Fibroblast of skin of scalp (primary cell): ENCODE measurements at regions not wholly inside any gene's neighbourhood (a gene's known extent, or its start where the extent isn't known, plus 50 kb on each side); places are given as distances from the start of the nearest gene placed in this dataset.

Source experiments
- DNase-seq: peaks from one replicate; pipeline ENCODE4 v3.0.0-alpha.2; 2013

- no peak for DNase-seq
Measured at GRCh38 chr2:118509319-118510004, 338.0 kb downstream of the EN1 start.

- no peak for DNase-seq
Measured at GRCh38 chr2:118508282-118508681, 339.2 kb downstream of the EN1 start.

- no peak for DNase-seq
Measured at GRCh38 chr2:118505436-118505835, 342.0 kb downstream of the EN1 start.

DNA sequence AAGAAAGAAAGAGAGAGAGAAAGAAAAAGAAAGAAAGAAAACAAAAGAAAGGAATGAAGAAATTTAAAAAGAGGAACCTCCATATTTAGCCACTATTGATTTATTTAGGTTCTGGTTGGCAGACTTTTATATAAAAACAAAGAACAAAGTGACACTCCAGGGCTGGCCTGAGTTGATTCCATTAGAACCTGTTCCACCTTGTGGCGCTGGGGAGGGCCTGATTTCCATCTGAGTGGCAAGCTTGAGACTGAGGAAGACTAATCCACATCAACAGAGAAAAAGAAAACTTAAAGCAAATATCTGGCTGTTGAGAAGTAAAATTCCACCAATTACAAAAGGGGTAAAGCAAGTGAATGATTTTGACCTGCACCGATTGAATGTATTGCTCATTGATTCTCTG lies 345.3 kb downstream of the EN1 start:
- no peak for DNase-seq

GRCh38 chr2:118498943-118499342 lies 348.5 kb downstream of the EN1 start:
- DNase-seq = no peak

DNA sequence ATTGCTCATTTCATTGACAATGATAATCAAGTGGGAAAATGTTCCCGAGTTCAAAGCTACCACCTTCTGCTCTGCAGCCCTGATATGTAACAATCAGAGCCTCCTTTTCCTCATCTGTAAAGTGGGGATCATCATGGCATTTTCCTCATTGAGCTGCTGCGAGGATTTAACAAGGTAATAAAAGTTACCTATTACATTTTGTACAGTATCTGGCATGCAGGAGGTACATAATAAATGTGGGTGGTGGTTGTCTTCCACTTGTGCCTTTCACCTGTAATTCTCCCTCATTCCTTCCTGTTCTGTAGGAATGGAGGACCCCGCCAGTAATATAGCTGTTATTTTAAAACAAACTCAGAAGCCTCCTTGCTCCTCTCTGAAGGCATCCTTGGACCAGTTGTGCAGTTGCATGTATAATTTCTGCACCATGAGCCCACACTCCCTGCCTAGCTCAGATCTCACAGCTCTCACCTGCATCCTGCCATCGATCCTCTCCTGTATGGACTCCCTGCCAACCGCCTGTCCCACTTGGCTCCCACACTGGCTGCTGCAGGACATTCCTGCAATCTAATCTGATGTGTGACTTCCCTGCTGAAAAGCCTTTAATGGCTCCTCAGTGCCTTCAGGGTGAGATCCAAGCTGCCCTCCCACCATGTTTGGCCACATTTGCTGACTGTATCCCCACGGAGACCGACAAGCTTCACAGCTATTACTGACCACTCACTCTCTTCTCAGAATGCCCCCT lies 350.4 kb downstream of the EN1 start:
- no peak for DNase-seq

- DNase-seq = no peak
Measured at GRCh38 chr2:118496467-118496866, 351.0 kb downstream of the EN1 start.

GRCh38 chr2:118495290-118495689 lies 352.2 kb downstream of the EN1 start:
- no peak for DNase-seq

GRCh38 chr2:118493213-118493612 lies 354.2 kb downstream of the EN1 start:
- no peak for DNase-seq

- peak; percentile 12 for DNase-seq
Measured at GRCh38 chr2:118492335-118492734, 355.1 kb downstream of the EN1 start.

GRCh38 chr2:118490330-118490729 lies 357.1 kb downstream of the EN1 start:
- no peak for DNase-seq

GRCh38 chr2:118489712-118490299 lies 357.6 kb downstream of the EN1 start:
- DNase-seq = no peak

- no peak for DNase-seq
Measured at GRCh38 chr2:118481299-118481698, 366.1 kb downstream of the EN1 start.

DNA sequence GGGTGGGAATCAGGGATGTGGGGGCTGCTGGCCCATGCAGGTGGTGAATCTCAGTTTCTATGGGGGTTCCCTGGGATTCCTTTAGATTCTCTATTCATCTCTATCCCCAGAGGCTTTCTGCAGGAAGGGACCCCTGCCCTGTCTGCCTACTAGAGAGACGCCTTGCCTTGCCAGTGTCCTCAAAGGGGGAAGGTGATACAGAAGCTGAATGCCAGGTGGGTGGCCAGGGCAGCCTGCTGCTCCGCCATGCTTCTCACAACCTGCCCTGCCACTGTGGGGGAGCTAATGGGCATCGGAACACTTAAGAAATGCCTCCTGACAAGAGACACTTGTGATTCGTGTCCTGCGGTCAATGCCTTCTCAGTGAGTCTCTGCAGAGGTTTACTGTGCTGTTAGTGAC lies 368.4 kb downstream of the EN1 start:
- DNase-seq = no peak

DNA sequence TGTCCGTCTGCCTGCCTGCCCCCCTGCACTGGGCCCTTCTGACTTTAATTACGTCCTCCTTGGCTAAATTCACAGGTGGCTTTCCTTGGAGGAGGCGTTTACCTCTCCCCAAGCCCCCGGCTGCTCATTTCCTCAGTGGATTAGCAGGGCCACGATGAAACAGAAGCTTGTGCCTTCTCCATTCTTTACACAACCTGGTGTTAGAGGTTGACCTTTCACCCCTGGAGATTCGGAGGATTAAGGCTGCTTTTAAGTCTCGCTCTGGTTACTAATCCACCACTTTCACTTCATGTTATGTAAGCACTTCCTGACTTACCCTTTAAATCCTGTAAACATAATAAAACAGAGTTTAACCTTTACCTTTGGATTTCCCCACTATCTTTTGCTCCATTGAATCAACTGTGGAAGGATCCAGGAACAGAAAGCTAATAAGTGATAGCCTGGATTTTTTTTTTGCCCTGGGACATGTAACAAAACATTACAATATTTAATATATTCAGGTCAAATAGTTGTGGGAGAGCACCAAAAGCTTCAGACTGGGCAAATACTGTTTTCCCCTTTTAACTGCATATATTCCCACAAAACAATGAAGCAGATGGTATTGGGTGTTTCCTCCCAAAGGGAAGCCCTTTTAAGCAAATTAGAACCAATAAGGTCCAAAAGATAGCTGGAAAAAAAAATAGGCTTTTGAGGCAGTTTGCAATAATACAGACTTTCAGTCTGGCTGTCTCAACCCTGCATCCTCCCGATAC lies 370.2 kb downstream of the EN1 start:
- no peak for DNase-seq

DNA sequence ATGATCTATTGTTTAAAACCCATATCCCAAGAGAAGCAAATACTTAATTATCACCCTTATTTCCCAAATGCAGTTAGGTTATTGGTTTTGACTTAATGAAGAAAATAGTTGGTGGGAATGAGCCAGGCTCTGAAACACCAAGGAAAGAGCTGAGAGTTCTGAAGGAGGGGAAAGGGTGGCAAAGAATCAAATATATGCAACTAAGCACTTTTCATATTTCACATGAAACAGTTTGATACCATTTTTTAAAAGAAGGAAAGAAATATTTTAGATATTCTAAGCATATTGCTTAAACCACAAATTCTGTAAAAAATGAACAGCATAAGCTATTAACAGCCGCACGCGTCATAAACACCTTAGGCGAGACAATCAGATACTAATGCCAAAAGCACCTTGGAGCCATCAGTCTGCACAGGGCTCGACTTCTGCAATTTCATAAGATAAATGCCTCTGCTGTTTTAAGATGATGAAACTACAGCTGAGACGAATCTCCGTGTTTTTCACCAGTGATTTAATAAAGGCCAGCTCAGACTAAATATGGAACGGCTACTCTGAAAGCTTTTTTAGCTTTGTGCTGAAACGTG lies 371.7 kb downstream of the EN1 start:
- no peak for DNase-seq

- no peak for DNase-seq
Measured at GRCh38 chr2:118474541-118474920, 372.9 kb downstream of the EN1 start.

GRCh38 chr2:118473846-118474540 lies 373.5 kb downstream of the EN1 start:
- DNase-seq = no peak

- DNase-seq = no peak
Measured at GRCh38 chr2:118473241-118473640, 374.2 kb downstream of the EN1 start.

GRCh38 chr2:118470297-118470696 lies 377.2 kb downstream of the EN1 start:
- DNase-seq = no peak

DNA sequence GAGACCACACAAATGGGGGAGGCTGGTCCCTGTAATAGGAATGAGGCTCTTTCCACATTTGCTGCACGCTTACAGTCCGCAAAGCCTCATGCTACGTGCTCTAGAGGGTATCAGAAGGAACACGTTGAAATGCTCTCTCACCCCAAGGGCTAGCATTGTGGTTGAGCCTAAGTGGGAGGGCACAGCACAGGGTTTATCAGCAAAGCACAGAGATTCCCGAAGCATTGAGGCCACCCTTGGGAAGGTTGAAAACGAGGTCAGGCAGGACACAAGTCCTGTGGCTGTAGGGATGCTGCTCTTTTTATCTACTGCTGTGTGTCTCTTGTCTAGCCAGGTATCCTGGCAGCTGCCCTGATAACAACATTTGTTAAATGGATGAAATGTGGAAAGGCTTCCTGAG lies 378.3 kb downstream of the EN1 start:
- no peak for DNase-seq

DNA sequence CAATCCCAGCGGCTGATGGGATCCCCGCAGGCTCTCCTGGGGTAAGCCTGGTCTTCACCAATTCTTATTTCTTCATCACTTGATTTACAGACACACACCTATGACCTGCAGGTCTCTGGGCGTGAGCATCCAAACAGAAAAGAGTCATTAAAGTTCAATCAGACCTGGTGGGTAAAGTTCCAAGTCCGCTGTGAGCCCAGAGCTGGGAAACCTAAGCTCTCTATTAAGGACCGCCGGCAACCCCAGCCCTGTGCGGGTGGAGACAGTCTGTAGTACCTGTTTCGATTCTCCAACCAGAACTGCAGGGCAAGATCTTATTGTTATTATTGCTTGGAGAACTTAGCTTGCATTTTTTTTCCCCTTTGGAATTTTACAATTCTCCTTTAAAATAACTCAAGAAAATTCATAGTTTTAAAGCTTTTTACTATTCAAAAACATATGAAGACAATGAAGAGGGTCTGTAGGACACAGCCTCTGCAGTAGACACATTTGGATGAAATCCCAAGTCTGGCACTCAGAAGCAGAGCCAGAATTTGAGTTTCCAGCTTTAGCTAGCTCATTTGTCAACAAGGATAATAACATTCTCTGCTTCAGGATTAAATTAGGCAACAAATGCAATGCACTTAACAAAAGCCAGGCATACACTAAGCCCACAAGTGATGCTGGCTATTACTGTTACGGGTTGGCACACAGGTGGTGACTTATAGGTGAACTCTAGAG lies 376.4 kb downstream of the INSIG2 start:
- no peak for DNase-seq
